T-helper 1 cell treated with Interleukin-12 subunit alpha and Interleukin-12 subunit beta and Interleukin-4 antibody, amounts not matched to agents 30 μg/mL and 1 μg/mL, for 36 hours (primary cell): ENCODE measurements at regions not wholly inside any gene's neighbourhood (a gene's known extent, or its start where the extent isn't known, plus 50 kb on each side); places are given as distances from the start of the nearest gene placed in this dataset.

Source experiments
- H3K27ac Mint-ChIP-seq: one replicate; pipeline ENCODE4 v1.8.0; 2021; ENCODE audit warnings: mild to moderate bottlenecking, mixed read lengths
- H3K27me3 Mint-ChIP-seq: one replicate; pipeline ENCODE4 v1.8.0; 2021; ENCODE audit warnings: low read depth, mixed read lengths
- H3K36me3 Mint-ChIP-seq: one replicate; pipeline ENCODE4 v1.8.0; 2021; ENCODE audit warnings: low read depth, mixed read lengths
- H3K4me1 Mint-ChIP-seq: one replicate; pipeline ENCODE4 v1.8.0; 2021; ENCODE audit warnings: low read depth, mixed read lengths
- H3K4me3 Mint-ChIP-seq: one replicate; pipeline ENCODE4 v1.8.0; 2021; ENCODE audit warnings: mild to moderate bottlenecking, moderate library complexity, mixed read lengths
- H3K9me3 Mint-ChIP-seq: one replicate; pipeline ENCODE4 v1.8.0; 2021; ENCODE audit warnings: mixed read lengths

- Mint-ChIP-seq H3K4me1 (peaks cover 81% of the 10 kb centered on the region), H3K36me3 (peaks cover 21% of the 10 kb centered on the region), H3K4me3 (peak overlapping the region; percentile 32), H3K27me3 (no peaks in the 10 kb centered on the region), H3K9me3 (peaks cover 10% of the 10 kb centered on the region), H3K27ac (no peak overlapping the region)
Measured at GRCh38 chr3:31219131-31219843, 313.4 kb upstream of the STT3B start.

GRCh38 chr3:31220431-31220830 lies 312.3 kb upstream of the STT3B start:
- H3K4me1 Mint-ChIP-seq = peaks cover 74% of the 10 kb centered on the region
- peaks cover 10% of the 10 kb centered on the region for H3K9me3 Mint-ChIP-seq
- H3K27me3 Mint-ChIP-seq = no peaks in the 10 kb centered on the region
- peak overlapping the region; percentile 35 for H3K4me3 Mint-ChIP-seq
- peak overlapping the region; percentile 72 for H3K27ac Mint-ChIP-seq
- peaks cover 21% of the 10 kb centered on the region for H3K36me3 Mint-ChIP-seq

GRCh38 chr3:31223278-31223677 lies 309.4 kb upstream of the STT3B start:
- H3K27ac Mint-ChIP-seq = peak overlapping the region; percentile 85
- H3K9me3 Mint-ChIP-seq = peaks cover 10% of the 10 kb centered on the region

GRCh38 chr3:31224936-31225335 lies 307.8 kb upstream of the STT3B start:
- no peak overlapping the region for H3K27ac Mint-ChIP-seq
- H3K9me3 Mint-ChIP-seq = peaks cover 16% of the 10 kb centered on the region
- no peaks in the 10 kb centered on the region for H3K27me3 Mint-ChIP-seq
- H3K4me3 Mint-ChIP-seq = no peak overlapping the region
- peaks cover 20% of the 10 kb centered on the region for H3K36me3 Mint-ChIP-seq
- H3K4me1 Mint-ChIP-seq = peaks cover 75% of the 10 kb centered on the region

More at GRCh38 chr3:31223278-31223677, 309.4 kb upstream of the STT3B start:
- Mint-ChIP-seq H3K4me3 (peak overlapping the region; percentile 49), H3K27me3 (no peaks in the 10 kb centered on the region), H3K36me3 (peaks cover 24% of the 10 kb centered on the region), H3K4me1 (peaks cover 78% of the 10 kb centered on the region)

- Mint-ChIP-seq H3K4me1 (peaks cover 73% of the 10 kb centered on the region), H3K4me3 (peak overlapping the region; percentile 67), H3K36me3 (peaks cover 16% of the 10 kb centered on the region), H3K27ac (peak overlapping the region; percentile 88), H3K9me3 (peaks cover 7% of the 10 kb centered on the region), H3K27me3 (no peaks in the 10 kb centered on the region)
Measured at GRCh38 chr3:31225923-31226322, 306.8 kb upstream of the STT3B start.

GRCh38 chr3:31226346-31226745 lies 306.4 kb upstream of the STT3B start:
- Mint-ChIP-seq H3K27me3 (no peaks in the 10 kb centered on the region), H3K27ac (peak overlapping the region; percentile 88), H3K4me1 (peaks cover 75% of the 10 kb centered on the region), H3K4me3 (peak overlapping the region; percentile 67), H3K36me3 (peaks cover 16% of the 10 kb centered on the region), H3K9me3 (peaks cover 6% of the 10 kb centered on the region)

GRCh38 chr3:31227131-31227562 lies 305.6 kb upstream of the STT3B start:
- peaks cover 16% of the 10 kb centered on the region for H3K36me3 Mint-ChIP-seq
- H3K27ac Mint-ChIP-seq = peak overlapping the region; percentile 88
- H3K4me3 Mint-ChIP-seq = peak overlapping the region; percentile 33

GRCh38 chr3:31230425-31231223 lies 302.1 kb upstream of the STT3B start:
- peaks cover 12% of the 10 kb centered on the region for H3K36me3 Mint-ChIP-seq
- H3K4me3 Mint-ChIP-seq = peak overlapping the region; percentile 48
- no peaks in the 10 kb centered on the region for H3K27me3 Mint-ChIP-seq

More at GRCh38 chr3:31227131-31227562, 305.6 kb upstream of the STT3B start:
- peaks cover 78% of the 10 kb centered on the region for H3K4me1 Mint-ChIP-seq
- H3K27me3 Mint-ChIP-seq = no peaks in the 10 kb centered on the region
- peaks cover 6% of the 10 kb centered on the region for H3K9me3 Mint-ChIP-seq

GRCh38 chr3:31232055-31233025 lies 300.4 kb upstream of the STT3B start:
- Mint-ChIP-seq H3K36me3 (peaks cover 10% of the 10 kb centered on the region), H3K4me1 (peaks cover 65% of the 10 kb centered on the region), H3K27ac (peak overlapping the region; percentile 53), H3K9me3 (peaks cover 6% of the 10 kb centered on the region), H3K4me3 (peak overlapping the region; percentile 1), H3K27me3 (no peaks in the 10 kb centered on the region)

More at GRCh38 chr3:31230425-31231223, 302.1 kb upstream of the STT3B start:
- Mint-ChIP-seq H3K4me1 (peaks cover 82% of the 10 kb centered on the region), H3K9me3 (peaks cover 6% of the 10 kb centered on the region), H3K27ac (peak overlapping the region; percentile 88)

GRCh38 chr3:31234145-31234544 lies 298.6 kb upstream of the STT3B start:
- no peak overlapping the region for H3K27ac Mint-ChIP-seq
- H3K4me1 Mint-ChIP-seq = peaks cover 57% of the 10 kb centered on the region
- no peak overlapping the region for H3K4me3 Mint-ChIP-seq
- H3K9me3 Mint-ChIP-seq = peaks cover under 1% of the 10 kb centered on the region
- H3K36me3 Mint-ChIP-seq = peaks cover 9% of the 10 kb centered on the region
- H3K27me3 Mint-ChIP-seq = peaks cover 3% of the 10 kb centered on the region

GRCh38 chr3:31235062-31235700 lies 297.5 kb upstream of the STT3B start:
- Mint-ChIP-seq H3K27ac (no peak overlapping the region), H3K9me3 (no peaks in the 10 kb centered on the region), H3K36me3 (peaks cover 9% of the 10 kb centered on the region), H3K27me3 (peaks cover 3% of the 10 kb centered on the region), H3K4me3 (no peak overlapping the region), H3K4me1 (peaks cover 51% of the 10 kb centered on the region)

GRCh38 chr3:31237887-31238286 lies 294.8 kb upstream of the STT3B start:
- H3K4me1 Mint-ChIP-seq = peaks cover 32% of the 10 kb centered on the region
- H3K9me3 Mint-ChIP-seq = no peaks in the 10 kb centered on the region
- peaks cover 3% of the 10 kb centered on the region for H3K27me3 Mint-ChIP-seq
- no peak overlapping the region for H3K27ac Mint-ChIP-seq
- no peak overlapping the region for H3K4me3 Mint-ChIP-seq
- H3K36me3 Mint-ChIP-seq = peaks cover 5% of the 10 kb centered on the region

GRCh38 chr3:31240013-31240412 lies 292.7 kb upstream of the STT3B start:
- H3K9me3 Mint-ChIP-seq = no peaks in the 10 kb centered on the region
- H3K36me3 Mint-ChIP-seq = peaks cover 6% of the 10 kb centered on the region
- no peak overlapping the region for H3K4me3 Mint-ChIP-seq
- peaks cover 16% of the 10 kb centered on the region for H3K4me1 Mint-ChIP-seq
- H3K27ac Mint-ChIP-seq = no peak overlapping the region
- H3K27me3 Mint-ChIP-seq = peaks cover 3% of the 10 kb centered on the region
